KMS-11 (cell line): ENCODE measurements at regions not wholly inside any gene's neighbourhood (a gene's known extent, or its start where the extent isn't known, plus 50 kb on each side); places are given as distances from the start of the nearest gene placed in this dataset.

Source experiments
- H2AFZ ChIP-seq: fragments of 200-600 bp; sonication (generic); 2 replicates; pipeline ENCODE4 v1.6.1; 2016; ENCODE audit warnings: antibody characterized with exemption, mixed run types, low read depth
- H3K27ac ChIP-seq: fragments of 200-600 bp; sonication (generic); 2 replicates; pipeline ENCODE4 v1.6.1; 2016; ENCODE audit warnings: mild to moderate bottlenecking, mixed run types
- H3K27me3 ChIP-seq: fragments of 200-600 bp; sonication (generic); 2 replicates; pipeline ENCODE4 v1.6.1; 2017; ENCODE audit warnings: mild to moderate bottlenecking, low read depth, mixed run types, moderate library complexity; ENCODE audit not compliant: insufficient read depth
- H3K36me3 ChIP-seq: fragments of 200-600 bp; sonication (generic); 2 replicates; pipeline ENCODE4 v1.6.1; 2017; ENCODE audit warnings: mild to moderate bottlenecking, mixed run types; ENCODE audit not compliant: insufficient read depth
- H3K4me1 ChIP-seq: fragments of 200-600 bp; sonication (generic); 2 replicates; pipeline ENCODE4 v1.6.1; 2016; ENCODE audit warnings: mild to moderate bottlenecking, low read depth, mixed run types; ENCODE audit not compliant: poor library complexity, severe bottlenecking
- H3K4me2 ChIP-seq: fragments of 200-600 bp; sonication (generic); 2 replicates; pipeline ENCODE4 v1.7.0; 2016; ENCODE audit warnings: mild to moderate bottlenecking, mixed run types
- H3K4me3 ChIP-seq: fragments of 200-600 bp; sonication (generic); IDR thresholded peaks from 2 replicates; pipeline ENCODE4 v1.6.1; 2017; ENCODE audit warnings: low read depth, low read length, mixed read lengths; ENCODE audit not compliant: insufficient read depth
- H3K79me2 ChIP-seq: fragments of 200-600 bp; sonication (generic); 2 replicates; pipeline ENCODE4 v1.6.1; 2016; ENCODE audit warnings: low read depth, mixed run types; ENCODE audit not compliant: insufficient read depth
- H3K9ac ChIP-seq: fragments of 200-600 bp; sonication (generic); 2 replicates; pipeline ENCODE4 v1.6.1; 2016; ENCODE audit warnings: mild to moderate bottlenecking, mixed run types
- H4K20me1 ChIP-seq: fragments of 200-600 bp; sonication (generic); 2 replicates; pipeline ENCODE4 v1.6.1; 2016; ENCODE audit warnings: mild to moderate bottlenecking, mixed run types; ENCODE audit not compliant: insufficient read depth
- TF ChIP-seq, protein P1 (sequence below): fragments of 200-600 bp; sonication (generic); conservative IDR thresholded peaks from 2 replicates; pipeline ENCODE4 v1.6.1; 2017; ENCODE audit warnings: low read depth, mild to moderate bottlenecking, antibody characterized with exemption, low read length, moderate library complexity, mixed read lengths

DNA sequence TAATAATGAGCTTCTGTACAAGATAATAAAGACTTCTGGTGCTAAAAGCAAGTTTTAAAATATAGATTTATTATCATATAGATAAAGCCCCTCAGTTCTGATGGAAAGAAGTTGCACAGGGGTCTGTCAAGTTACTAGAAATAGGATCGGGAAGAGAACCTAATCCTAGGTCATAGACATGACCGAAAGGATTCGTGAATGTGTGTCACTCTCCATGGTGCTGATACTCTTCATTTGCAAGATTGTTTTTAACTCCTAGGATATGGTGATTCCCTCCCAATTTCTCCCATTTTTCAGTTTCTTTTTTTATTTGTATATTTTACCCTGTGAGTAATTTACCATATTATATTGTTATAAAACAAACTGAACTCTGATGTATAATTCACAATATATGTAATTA lies 58.9 kb upstream of the CTNNA2 start:
- Histone ChIP-seq H3K36me3 (no peaks in the 10 kb centered on the region), H3K9ac (no peak overlapping the region), H4K20me1 (no peaks in the 10 kb centered on the region), H3K4me2 (no peak overlapping the region), H3K79me2 (no peaks in the 10 kb centered on the region), H3K27ac (no peak overlapping the region), H3K4me3 (no peak overlapping the region), H3K4me1 (no peaks in the 10 kb centered on the region), H3K27me3 (no peaks in the 10 kb centered on the region), H2AFZ (no peak overlapping the region)
- TF ChIP-seq, protein P1, sequence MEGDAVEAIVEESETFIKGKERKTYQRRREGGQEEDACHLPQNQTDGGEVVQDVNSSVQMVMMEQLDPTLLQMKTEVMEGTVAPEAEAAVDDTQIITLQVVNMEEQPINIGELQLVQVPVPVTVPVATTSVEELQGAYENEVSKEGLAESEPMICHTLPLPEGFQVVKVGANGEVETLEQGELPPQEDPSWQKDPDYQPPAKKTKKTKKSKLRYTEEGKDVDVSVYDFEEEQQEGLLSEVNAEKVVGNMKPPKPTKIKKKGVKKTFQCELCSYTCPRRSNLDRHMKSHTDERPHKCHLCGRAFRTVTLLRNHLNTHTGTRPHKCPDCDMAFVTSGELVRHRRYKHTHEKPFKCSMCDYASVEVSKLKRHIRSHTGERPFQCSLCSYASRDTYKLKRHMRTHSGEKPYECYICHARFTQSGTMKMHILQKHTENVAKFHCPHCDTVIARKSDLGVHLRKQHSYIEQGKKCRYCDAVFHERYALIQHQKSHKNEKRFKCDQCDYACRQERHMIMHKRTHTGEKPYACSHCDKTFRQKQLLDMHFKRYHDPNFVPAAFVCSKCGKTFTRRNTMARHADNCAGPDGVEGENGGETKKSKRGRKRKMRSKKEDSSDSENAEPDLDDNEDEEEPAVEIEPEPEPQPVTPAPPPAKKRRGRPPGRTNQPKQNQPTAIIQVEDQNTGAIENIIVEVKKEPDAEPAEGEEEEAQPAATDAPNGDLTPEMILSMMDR = no peak

DNA sequence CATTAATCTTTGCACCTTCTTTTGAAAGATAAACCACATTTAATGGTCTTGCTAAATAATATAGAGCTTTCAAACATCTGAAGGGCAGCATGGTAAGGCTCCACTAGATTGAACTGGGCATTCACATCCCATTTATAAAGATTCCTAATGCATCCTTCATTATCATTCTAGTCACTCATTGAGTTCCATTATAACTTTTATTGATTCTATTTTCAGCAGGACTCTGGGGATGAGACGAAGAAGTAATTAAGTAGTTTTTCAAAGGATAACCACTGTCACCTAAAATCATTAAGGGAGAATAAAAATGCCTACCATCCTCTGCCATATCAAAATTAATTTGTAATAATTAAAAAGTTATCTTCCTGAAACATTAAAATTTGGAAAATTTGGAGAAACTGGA lies 60.2 kb upstream of the CTNNA2 start:
- Histone ChIP-seq H3K4me2 (no peak overlapping the region), H3K9ac (no peak overlapping the region), H2AFZ (no peak overlapping the region), H3K27ac (no peak overlapping the region), H3K36me3 (no peaks in the 10 kb centered on the region), H3K4me3 (no peak overlapping the region), H3K4me1 (no peaks in the 10 kb centered on the region), H4K20me1 (no peaks in the 10 kb centered on the region), H3K79me2 (no peaks in the 10 kb centered on the region), H3K27me3 (no peaks in the 10 kb centered on the region)
- TF ChIP-seq, protein P1 = no peak

DNA sequence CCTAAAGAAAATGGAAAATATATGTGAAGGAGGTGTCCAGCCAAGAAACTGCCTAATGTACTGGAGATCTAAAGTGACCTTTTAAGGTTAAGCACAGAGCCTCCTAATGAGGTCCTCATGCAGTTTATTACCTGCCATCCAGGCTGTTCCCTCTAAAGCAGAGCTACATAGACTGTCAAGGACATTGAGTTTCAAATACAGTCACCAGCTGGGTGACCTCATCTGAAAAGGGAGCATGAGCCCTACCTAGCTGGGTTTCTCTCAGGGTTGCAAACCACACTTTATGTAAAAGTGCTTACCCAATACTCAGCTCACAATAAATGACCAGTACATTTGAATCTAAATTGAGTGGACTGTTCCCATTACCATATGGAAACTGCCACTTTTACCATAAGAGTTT lies 65.4 kb upstream of the CTNNA2 start:
- TF ChIP-seq, protein P1 = no peak
- H3K4me2 ChIP-seq = no peak overlapping the region

DNA sequence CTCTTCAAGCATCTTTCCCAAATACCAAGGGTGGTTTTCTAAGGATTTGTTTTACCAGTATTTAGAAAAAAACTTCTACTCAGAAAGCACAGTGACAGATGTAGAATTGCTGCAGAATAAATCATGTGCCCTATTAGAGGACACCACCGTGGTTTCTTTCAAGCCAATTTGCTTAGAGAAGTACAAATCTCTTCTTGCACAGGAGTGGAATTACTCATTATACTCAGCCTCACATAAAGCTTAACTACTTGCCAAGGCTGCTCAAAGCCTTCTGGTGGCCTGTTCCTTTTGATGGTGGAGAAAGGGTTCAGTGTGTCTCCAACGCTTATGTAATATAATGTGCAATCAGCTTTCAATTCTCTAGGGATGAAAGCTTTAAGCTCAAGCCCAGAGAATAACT lies 66.5 kb upstream of the CTNNA2 start:
- TF ChIP-seq, protein P1 = no peak
- H3K27me3 ChIP-seq = no peaks in the 10 kb centered on the region
- no peak overlapping the region for H3K4me2 ChIP-seq
- no peaks in the 10 kb centered on the region for H3K36me3 ChIP-seq
- no peaks in the 10 kb centered on the region for H3K4me1 ChIP-seq
- no peak overlapping the region for H2AFZ ChIP-seq
- no peaks in the 10 kb centered on the region for H3K79me2 ChIP-seq
- H3K4me3 ChIP-seq = no peak overlapping the region
- no peak overlapping the region for H3K9ac ChIP-seq
- H4K20me1 ChIP-seq = no peaks in the 10 kb centered on the region
- H3K27ac ChIP-seq = no peak overlapping the region

More for the DNA sequence above, 65.4 kb upstream of the CTNNA2 start:
- Histone ChIP-seq H3K4me3 (no peak overlapping the region), H3K27me3 (no peaks in the 10 kb centered on the region), H3K36me3 (no peaks in the 10 kb centered on the region), H3K27ac (no peak overlapping the region), H3K4me1 (no peaks in the 10 kb centered on the region), H4K20me1 (no peaks in the 10 kb centered on the region), H2AFZ (no peak overlapping the region), H3K79me2 (no peaks in the 10 kb centered on the region), H3K9ac (no peak overlapping the region)
